ENCODE measurements at regions not wholly inside any gene's neighbourhood (a gene's known extent, or its start where the extent isn't known, plus 50 kb on each side); places are given as distances from the start of the nearest gene placed in this dataset.

GRCh38 chr3:20563985-20564384 is 378.0 kb upstream of the SGO1 start:
- Histone ChIP-seq H3K9me3 (ENCODE audit: low read length) (no peaks in the 10 kb centered on the region), H4K20me1 (ENCODE audit: insufficient read depth) (no peaks in the 10 kb centered on the region), H3K79me2 (replicated peaks; ENCODE audit: insufficient read depth, low read length) (no peaks in the 10 kb centered on the region), H3K27ac (ENCODE audit: low read length) (no peak overlapping the region), H3K9me2 (ENCODE audit: insufficient read depth, low read length) (no peaks in the 10 kb centered on the region), H3K4me2 (ENCODE audit: low read length) (no peak overlapping the region), H3K4me3 (ENCODE audit: low read length) (no peak overlapping the region), H3K27me3 (ENCODE audit: insufficient read depth, low read depth, low read length) (no peaks in the 10 kb centered on the region), H3K9ac (ENCODE audit: low read length) (no peak overlapping the region), H3K36me3 (ENCODE audit: insufficient read depth, low read length) (no peaks in the 10 kb centered on the region), H2AFZ (ENCODE audit: low read depth, low read length) (no peak overlapping the region), H3F3A (ENCODE audit: insufficient read depth, low read length, poor library complexity, severe bottlenecking) (no peaks in the 10 kb centered on the region)
- TF ChIP-seq MXI1 (conservative IDR thresholded peaks at IDR 0.05; ENCODE audit: poor library complexity, severe bottlenecking) = no peak
- no peak for TF ChIP-seq REST (IDR thresholded peaks at IDR 0.05; ENCODE audit: borderline replicate concordance)
- TF ChIP-seq RAD21 (conservative IDR thresholded peaks at IDR 0.05) = no peak
- TF ChIP-seq POLR2AphosphoS5 (IDR thresholded peaks at IDR 0.05) = no peak
- TF ChIP-seq SMC3 (conservative IDR thresholded peaks at IDR 0.05; ENCODE audit: poor library complexity) = no peak
- TF ChIP-seq, protein P1, sequence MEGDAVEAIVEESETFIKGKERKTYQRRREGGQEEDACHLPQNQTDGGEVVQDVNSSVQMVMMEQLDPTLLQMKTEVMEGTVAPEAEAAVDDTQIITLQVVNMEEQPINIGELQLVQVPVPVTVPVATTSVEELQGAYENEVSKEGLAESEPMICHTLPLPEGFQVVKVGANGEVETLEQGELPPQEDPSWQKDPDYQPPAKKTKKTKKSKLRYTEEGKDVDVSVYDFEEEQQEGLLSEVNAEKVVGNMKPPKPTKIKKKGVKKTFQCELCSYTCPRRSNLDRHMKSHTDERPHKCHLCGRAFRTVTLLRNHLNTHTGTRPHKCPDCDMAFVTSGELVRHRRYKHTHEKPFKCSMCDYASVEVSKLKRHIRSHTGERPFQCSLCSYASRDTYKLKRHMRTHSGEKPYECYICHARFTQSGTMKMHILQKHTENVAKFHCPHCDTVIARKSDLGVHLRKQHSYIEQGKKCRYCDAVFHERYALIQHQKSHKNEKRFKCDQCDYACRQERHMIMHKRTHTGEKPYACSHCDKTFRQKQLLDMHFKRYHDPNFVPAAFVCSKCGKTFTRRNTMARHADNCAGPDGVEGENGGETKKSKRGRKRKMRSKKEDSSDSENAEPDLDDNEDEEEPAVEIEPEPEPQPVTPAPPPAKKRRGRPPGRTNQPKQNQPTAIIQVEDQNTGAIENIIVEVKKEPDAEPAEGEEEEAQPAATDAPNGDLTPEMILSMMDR (IDR thresholded peaks at IDR 0.05; ENCODE audit: poor library complexity, severe bottlenecking) = no peak
- TF ChIP-seq EZH2 (IDR thresholded peaks at IDR 0.05; ENCODE audit: borderline replicate concordance, insufficient read depth, low read length, poor library complexity, severe bottlenecking) = no peak
- TF ChIP-seq EP300 (conservative IDR thresholded peaks at IDR 0.05; ENCODE audit: poor library complexity, severe bottlenecking) = no peak
- no peak for TF ChIP-seq TAF1 (IDR thresholded peaks at IDR 0.05; ENCODE audit: low read depth)

DNA sequence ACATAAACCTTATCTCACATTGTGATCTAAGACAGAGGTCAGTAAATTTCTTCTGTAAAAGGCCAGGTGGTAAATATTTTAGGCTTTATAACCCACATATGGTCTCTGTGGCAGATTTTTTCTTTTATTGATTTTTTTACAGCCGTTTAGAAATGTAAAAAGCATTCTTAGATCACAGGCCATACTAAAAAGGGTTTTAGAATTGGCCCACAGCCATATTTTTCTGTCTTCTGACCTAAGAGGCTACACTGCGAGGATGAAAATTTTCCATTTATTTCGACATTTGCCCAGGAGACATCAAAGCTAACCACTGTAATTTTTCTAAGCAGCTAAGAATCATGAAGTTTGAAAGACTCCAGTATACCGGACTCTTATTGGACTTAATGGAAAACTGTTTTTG is 377.2 kb upstream of the SGO1 start:
- Histone ChIP-seq H3K27me3 (ENCODE audit: insufficient read depth, low read depth, low read length) (no peaks in the 10 kb centered on the region), H3K4me2 (ENCODE audit: low read length) (no peak overlapping the region), H3K79me2 (replicated peaks; ENCODE audit: insufficient read depth, low read length) (no peaks in the 10 kb centered on the region), H3K4me3 (ENCODE audit: low read length) (no peak overlapping the region), H2AFZ (ENCODE audit: low read depth, low read length) (no peak overlapping the region), H4K20me1 (ENCODE audit: insufficient read depth) (no peaks in the 10 kb centered on the region), H3K27ac (ENCODE audit: low read length) (no peak overlapping the region), H3K36me3 (ENCODE audit: insufficient read depth, low read length) (no peaks in the 10 kb centered on the region), H3K9me3 (ENCODE audit: low read length) (no peaks in the 10 kb centered on the region), H3K9me2 (ENCODE audit: insufficient read depth, low read length) (no peaks in the 10 kb centered on the region), H3F3A (ENCODE audit: insufficient read depth, low read length, poor library complexity, severe bottlenecking) (no peaks in the 10 kb centered on the region), H3K9ac (ENCODE audit: low read length) (no peak overlapping the region)
- TF ChIP-seq SMC3 (conservative IDR thresholded peaks at IDR 0.05; ENCODE audit: poor library complexity) (no peak), TAF1 (IDR thresholded peaks at IDR 0.05; ENCODE audit: low read depth) (no peak), EP300 (conservative IDR thresholded peaks at IDR 0.05; ENCODE audit: poor library complexity, severe bottlenecking) (no peak), REST (IDR thresholded peaks at IDR 0.05; ENCODE audit: borderline replicate concordance) (no peak), RAD21 (conservative IDR thresholded peaks at IDR 0.05) (no peak), EZH2 (IDR thresholded peaks at IDR 0.05; ENCODE audit: borderline replicate concordance, insufficient read depth, low read length, poor library complexity, severe bottlenecking) (no peak), POLR2AphosphoS5 (IDR thresholded peaks at IDR 0.05) (no peak), MXI1 (conservative IDR thresholded peaks at IDR 0.05; ENCODE audit: poor library complexity, severe bottlenecking) (no peak)
- TF ChIP-seq, protein P1 (IDR thresholded peaks at IDR 0.05; ENCODE audit: poor library complexity, severe bottlenecking) = no peak

Measured in neural cell (in vitro differentiated cells).